HEK293 (cell line): ENCODE measurements at regions not wholly inside any gene's neighbourhood (a gene's known extent, or its start where the extent isn't known, plus 50 kb on each side); places are given as distances from the start of the nearest gene placed in this dataset.

ENCODE experiments used
- CTCF ChIA-PET: fragments of 350-600 bp; formaldehyde crosslinking; extraction: SDS; loops from one replicate; lab custom pipeline; 2021; ENCODE audit warnings: antibody characterized with exemption; lab: Yijun Ruan, JAX
- POLR2A ChIA-PET: fragments of 300-600 bp; formaldehyde crosslinking; extraction: SDS; loops from one replicate; lab custom pipeline; 2020; ENCODE audit warnings: antibody characterized with exemption, inconsistent platforms; lab: Yijun Ruan, JAX
- H3K27ac ChIP-seq: fragments of 200-500 bp; sonication (Bioruptor generic); 2 replicates; pipeline ENCODE4 v1.5.1; 2014; ENCODE audit warnings: low read depth, low read length, control low read depth, inconsistent platforms; ENCODE audit errors: extremely low read depth
- H3K36me3 ChIP-seq, 2 experiments: fragments of 200-500 bp in 1 of 2; sonication (Bioruptor generic) in 1 of 2; 1 replicate in 1 of 2; 2 replicates in 1 of 2; pipeline ENCODE4 v1.5.1; 2014 to 2017; ENCODE audit warnings: inconsistent platforms in 2 of 2, low read length in 2 of 2; ENCODE audit not compliant: control insufficient read depth in 2 of 2, insufficient read depth in 1 of 2
- H3K4me1 ChIP-seq: fragments of 200-500 bp; sonication (Bioruptor generic); 2 replicates; pipeline ENCODE4 v1.5.1; 2014; ENCODE audit warnings: mild to moderate bottlenecking, low read length, inconsistent platforms; ENCODE audit not compliant: control insufficient read depth, insufficient read depth
- H3K4me3 ChIP-seq: 2 replicates; pipeline ENCODE4 v1.5.1; 2011; ENCODE audit warnings: low read depth, mild to moderate bottlenecking, control low read depth, low read length, moderate library complexity
- H3K9me3 ChIP-seq: fragments of 200-500 bp; sonication (Bioruptor generic); 2 replicates; pipeline ENCODE4 v1.5.1; 2014; ENCODE audit warnings: low read depth, low read length, inconsistent platforms; ENCODE audit not compliant: control insufficient read depth, insufficient read depth
- AEBP2 ChIP-seq: fragments of 450-650 bp; formaldehyde crosslinking; IDR thresholded peaks from 2 replicates; pipeline ENCODE4 v1.5.1; 2016; ENCODE audit warnings: missing biosample characterization, missing genetic modification characterization, borderline replicate concordance
- GLI2 ChIP-seq: fragments of 450-650 bp; formaldehyde crosslinking; IDR thresholded peaks from 2 replicates; pipeline ENCODE4; 2017; ENCODE audit warnings: missing biosample characterization, missing genetic modification characterization, low read depth, borderline replicate concordance
- KLF8 ChIP-seq: fragments of 450-650 bp; formaldehyde crosslinking; IDR thresholded peaks from 2 replicates; pipeline ENCODE4 v1.5.1; 2016; ENCODE audit warnings: missing biosample characterization, missing genetic modification characterization
- MZF1 ChIP-seq: fragments of 450-650 bp; formaldehyde crosslinking; IDR thresholded peaks from 2 replicates; pipeline ENCODE4 v1.5.1; 2017; ENCODE audit warnings: missing biosample characterization, missing genetic modification characterization, borderline replicate concordance
- OSR2 ChIP-seq: fragments of 450-650 bp; formaldehyde crosslinking; IDR thresholded peaks from 2 replicates; pipeline ENCODE4 v1.5.1; 2016; ENCODE audit warnings: missing biosample characterization, missing genetic modification characterization
- SALL2 ChIP-seq: fragments of 450-650 bp; formaldehyde crosslinking; IDR thresholded peaks from 2 replicates; pipeline ENCODE4 v1.5.0; 2017; ENCODE audit warnings: missing biosample characterization, mild to moderate bottlenecking, missing genetic modification characterization, borderline replicate concordance
- SCRT1 ChIP-seq: fragments of 450-650 bp; formaldehyde crosslinking; IDR thresholded peaks from 2 replicates; pipeline ENCODE4 v1.5.1; 2016; ENCODE audit warnings: missing biosample characterization, missing genetic modification characterization, borderline replicate concordance
- YY1 ChIP-seq: fragments of 450-650 bp; formaldehyde crosslinking; IDR thresholded peaks from 2 replicates; pipeline ENCODE4 v1.5.1; 2018; ENCODE audit warnings: missing biosample characterization, missing genetic modification characterization
- ZBTB8A ChIP-seq: fragments of 450-650 bp; formaldehyde crosslinking; IDR thresholded peaks from 2 replicates; pipeline ENCODE4 v1.5.1; 2016; ENCODE audit warnings: missing biosample characterization, missing genetic modification characterization
- ZNF114 ChIP-seq: fragments of 450-650 bp; formaldehyde crosslinking; IDR thresholded peaks from 2 replicates; pipeline ENCODE4 v1.5.0; 2017; ENCODE audit warnings: missing biosample characterization, missing genetic modification characterization
- ZNF19 ChIP-seq: fragments of 450-650 bp; formaldehyde crosslinking; IDR thresholded peaks from 2 replicates; pipeline ENCODE4; 2016; ENCODE audit warnings: missing biosample characterization, missing genetic modification characterization, low read depth
- ZNF211 ChIP-seq: fragments of 450-650 bp; formaldehyde crosslinking; IDR thresholded peaks from 2 replicates; pipeline ENCODE4 v1.5.1; 2016; ENCODE audit warnings: low read depth, missing biosample characterization, missing genetic modification characterization
- ZNF341 ChIP-seq: fragments of 450-650 bp; formaldehyde crosslinking; IDR thresholded peaks from 2 replicates; pipeline ENCODE4; 2016; ENCODE audit warnings: low read depth, missing biosample characterization, missing genetic modification characterization
- ZNF37A ChIP-seq: fragments of 450-650 bp; IDR thresholded peaks from 2 replicates; pipeline ENCODE4 v1.5.1; 2018; ENCODE audit warnings: missing biosample characterization, missing genetic modification characterization
- ZNF529 ChIP-seq: fragments of 450-650 bp; formaldehyde crosslinking; IDR thresholded peaks from 2 replicates; pipeline ENCODE4 v1.5.1; 2017; ENCODE audit warnings: missing genetic modification characterization, missing biosample characterization; ENCODE audit not compliant: insufficient replicate concordance
- ZNF560 ChIP-seq: fragments of 450-650 bp; formaldehyde crosslinking; IDR thresholded peaks from 2 replicates; pipeline ENCODE4 v1.5.1; 2017; ENCODE audit warnings: missing biosample characterization, missing genetic modification characterization, borderline replicate concordance
- ZNF626 ChIP-seq: fragments of 450-650 bp; sonication (Bioruptor Pico); formaldehyde crosslinking; IDR thresholded peaks from 2 replicates; pipeline ENCODE4 v1.5.1; 2018; ENCODE audit warnings: missing biosample characterization, missing genetic modification characterization, inconsistent platforms
- ZNF670 ChIP-seq: fragments of 450-650 bp; formaldehyde crosslinking; IDR thresholded peaks from 2 replicates; pipeline ENCODE4 v1.5.1; 2016; ENCODE audit warnings: missing biosample characterization, missing genetic modification characterization, low read depth
- ZNF677 ChIP-seq: fragments of 450-650 bp; IDR thresholded peaks from 2 replicates; pipeline ENCODE4 v1.5.0; 2018; ENCODE audit warnings: missing biosample characterization, mild to moderate bottlenecking, missing genetic modification characterization, moderate library complexity
- ZNF692 ChIP-seq: fragments of 450-650 bp; formaldehyde crosslinking; IDR thresholded peaks from 2 replicates; pipeline ENCODE4 v1.5.1; 2016; ENCODE audit warnings: missing biosample characterization, missing genetic modification characterization
- ZNF768 ChIP-seq: fragments of 450-650 bp; formaldehyde crosslinking; IDR thresholded peaks from 2 replicates; pipeline ENCODE4 v1.5.1; 2018; ENCODE audit warnings: missing biosample characterization, mild to moderate bottlenecking, missing genetic modification characterization
- TF ChIP-seq, protein P1 (sequence below): fragments of 450-650 bp; formaldehyde crosslinking; IDR thresholded peaks from 2 replicates; pipeline ENCODE4 v1.5.1; 2017; ENCODE audit warnings: missing biosample characterization, missing genetic modification characterization
- TF ChIP-seq, protein P2 (sequence below): fragments of 450-650 bp; formaldehyde crosslinking; IDR thresholded peaks from 2 replicates; pipeline ENCODE4 v1.5.1; 2016; ENCODE audit warnings: missing biosample characterization, missing genetic modification characterization
- TF ChIP-seq, protein P3 (sequence below): fragments of 450-650 bp; formaldehyde crosslinking; optimal IDR thresholded peaks from 2 replicates; pipeline ENCODE3; 2016; ENCODE audit warnings: missing biosample characterization, mild to moderate bottlenecking, missing genetic modification characterization

- H3K27ac ChIP-seq: no peak overlapping the region
- H3K9me3 ChIP-seq: no peaks in the 10 kb centered on the region
- TF ChIP-seq ZNF692 (tag by site-specific recombination): no peak
- TF ChIP-seq AEBP2 (tag by site-specific recombination): no peak
- TF ChIP-seq ZNF37A (tag by site-specific recombination): no peak
- TF ChIP-seq SCRT1: no peak
- TF ChIP-seq ZNF341 (tag by site-specific recombination): no peak
- TF ChIP-seq SALL2 (tag by site-specific recombination): no peak
- no peak for TF ChIP-seq ZBTB8A (tag by site-specific recombination)
- no peak for TF ChIP-seq ZNF626 (tag by site-specific recombination)
- no peak for TF ChIP-seq GLI2 (tag by site-specific recombination)
- TF ChIP-seq ZNF211: no peak
- no peak for TF ChIP-seq MZF1
- no peaks in the 10 kb centered on the region for H3K4me1 ChIP-seq
- no peaks in the 10 kb centered on the region for H3K36me3 ChIP-seq
- no peak overlapping the region for H3K4me3 ChIP-seq
- POLR2A ChIA-PET: no interaction called here
- CTCF ChIA-PET: no interaction called here
These were observed 286.8 kb upstream of the FSTL5 start for GRCh38 chr4:162450531-162451035.

DNA sequence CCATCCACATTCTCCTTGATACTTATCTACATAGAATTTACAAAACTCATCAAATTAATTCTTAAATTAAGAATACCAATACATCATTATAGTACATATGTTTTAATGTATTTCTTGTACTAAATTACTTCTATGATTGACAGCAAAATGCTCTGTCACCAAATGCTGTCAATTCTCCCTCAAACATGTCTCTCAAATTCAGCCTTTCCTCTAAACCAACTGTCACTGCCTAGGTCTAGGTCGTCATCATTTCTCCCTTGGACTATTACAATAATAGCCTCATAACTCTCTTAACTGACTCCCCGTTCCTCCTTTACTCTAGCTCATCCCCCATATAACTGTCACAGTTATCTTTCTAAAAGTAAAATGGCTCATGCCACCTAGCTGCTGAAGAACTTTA lies 279.7 kb upstream of the FSTL5 start:
- POLR2A ChIA-PET: no interaction called here

GRCh38 chr4:162442128-162442527 lies 278.3 kb upstream of the FSTL5 start:
- no peak overlapping the region for H3K27ac ChIP-seq
- no peaks in the 10 kb centered on the region for H3K36me3 ChIP-seq
- ChIA-PET CTCF (no interaction called here), POLR2A (no interaction called here)
- H3K4me3 ChIP-seq: no peak overlapping the region
- no peaks in the 10 kb centered on the region for H3K9me3 ChIP-seq
- H3K4me1 ChIP-seq: no peaks in the 10 kb centered on the region
- no peak for TF ChIP-seq ZNF768
- TF ChIP-seq, protein P1, sequence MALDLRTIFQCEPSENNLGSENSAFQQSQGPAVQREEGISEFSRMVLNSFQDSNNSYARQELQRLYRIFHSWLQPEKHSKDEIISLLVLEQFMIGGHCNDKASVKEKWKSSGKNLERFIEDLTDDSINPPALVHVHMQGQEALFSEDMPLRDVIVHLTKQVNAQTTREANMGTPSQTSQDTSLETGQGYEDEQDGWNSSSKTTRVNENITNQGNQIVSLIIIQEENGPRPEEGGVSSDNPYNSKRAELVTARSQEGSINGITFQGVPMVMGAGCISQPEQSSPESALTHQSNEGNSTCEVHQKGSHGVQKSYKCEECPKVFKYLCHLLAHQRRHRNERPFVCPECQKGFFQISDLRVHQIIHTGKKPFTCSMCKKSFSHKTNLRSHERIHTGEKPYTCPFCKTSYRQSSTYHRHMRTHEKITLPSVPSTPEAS: no peak
- TF ChIP-seq ZNF114: no peak
- no peak for TF ChIP-seq YY1
- TF ChIP-seq, protein P2, sequence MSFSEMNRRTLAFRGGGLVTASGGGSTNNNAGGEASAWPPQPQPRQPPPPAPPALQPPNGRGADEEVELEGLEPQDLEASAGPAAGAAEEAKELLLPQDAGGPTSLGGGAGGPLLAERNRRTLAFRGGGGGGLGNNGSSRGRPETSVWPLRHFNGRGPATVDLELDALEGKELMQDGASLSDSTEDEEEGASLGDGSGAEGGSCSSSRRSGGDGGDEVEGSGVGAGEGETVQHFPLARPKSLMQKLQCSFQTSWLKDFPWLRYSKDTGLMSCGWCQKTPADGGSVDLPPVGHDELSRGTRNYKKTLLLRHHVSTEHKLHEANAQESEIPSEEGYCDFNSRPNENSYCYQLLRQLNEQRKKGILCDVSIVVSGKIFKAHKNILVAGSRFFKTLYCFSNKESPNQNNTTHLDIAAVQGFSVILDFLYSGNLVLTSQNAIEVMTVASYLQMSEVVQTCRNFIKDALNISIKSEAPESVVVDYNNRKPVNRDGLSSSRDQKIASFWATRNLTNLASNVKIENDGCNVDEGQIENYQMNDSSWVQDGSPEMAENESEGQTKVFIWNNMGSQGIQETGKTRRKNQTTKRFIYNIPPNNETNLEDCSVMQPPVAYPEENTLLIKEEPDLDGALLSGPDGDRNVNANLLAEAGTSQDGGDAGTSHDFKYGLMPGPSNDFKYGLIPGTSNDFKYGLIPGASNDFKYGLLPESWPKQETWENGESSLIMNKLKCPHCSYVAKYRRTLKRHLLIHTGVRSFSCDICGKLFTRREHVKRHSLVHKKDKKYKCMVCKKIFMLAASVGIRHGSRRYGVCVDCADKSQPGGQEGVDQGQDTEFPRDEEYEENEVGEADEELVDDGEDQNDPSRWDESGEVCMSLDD (tag by site-specific recombination): no peak
- TF ChIP-seq AEBP2 (tag by site-specific recombination): no peak
- TF ChIP-seq, protein P3, sequence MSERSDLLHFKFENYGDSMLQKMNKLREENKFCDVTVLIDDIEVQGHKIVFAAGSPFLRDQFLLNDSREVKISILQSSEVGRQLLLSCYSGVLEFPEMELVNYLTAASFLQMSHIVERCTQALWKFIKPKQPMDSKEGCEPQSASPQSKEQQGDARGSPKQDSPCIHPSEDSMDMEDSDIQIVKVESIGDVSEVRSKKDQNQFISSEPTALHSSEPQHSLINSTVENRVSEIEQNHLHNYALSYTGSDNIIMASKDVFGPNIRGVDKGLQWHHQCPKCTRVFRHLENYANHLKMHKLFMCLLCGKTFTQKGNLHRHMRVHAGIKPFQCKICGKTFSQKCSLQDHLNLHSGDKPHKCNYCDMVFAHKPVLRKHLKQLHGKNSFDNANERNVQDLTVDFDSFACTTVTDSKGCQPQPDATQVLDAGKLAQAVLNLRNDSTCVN (tag by site-specific recombination): no peak
- TF ChIP-seq ZNF677 (tag by site-specific recombination): no peak
- no peak for TF ChIP-seq KLF8
- TF ChIP-seq ZNF560 (tag by site-specific recombination): no peak

More for the DNA sequence above, 279.7 kb upstream of the FSTL5 start:
- TF ChIP-seq GLI2 (tag by site-specific recombination): no peak
- TF ChIP-seq OSR2 (tag by site-specific recombination): no peak
- no peak for TF ChIP-seq ZNF19 (tag by site-specific recombination)
- TF ChIP-seq ZNF529: no peak
- no peak for TF ChIP-seq ZNF670 (tag by site-specific recombination)
- Histone ChIP-seq H3K36me3 (no peaks in the 10 kb centered on the region), H3K4me3 (no peak overlapping the region), H3K9me3 (no peaks in the 10 kb centered on the region), H3K27ac (no peak overlapping the region), H3K4me1 (no peaks in the 10 kb centered on the region)
- CTCF ChIA-PET: no interaction called here
